ENCODE measurements at regions not wholly inside any gene's neighbourhood (a gene's known extent, or its start where the extent isn't known, plus 50 kb on each side); places are given as distances from the start of the nearest gene placed in this dataset.

DNA sequence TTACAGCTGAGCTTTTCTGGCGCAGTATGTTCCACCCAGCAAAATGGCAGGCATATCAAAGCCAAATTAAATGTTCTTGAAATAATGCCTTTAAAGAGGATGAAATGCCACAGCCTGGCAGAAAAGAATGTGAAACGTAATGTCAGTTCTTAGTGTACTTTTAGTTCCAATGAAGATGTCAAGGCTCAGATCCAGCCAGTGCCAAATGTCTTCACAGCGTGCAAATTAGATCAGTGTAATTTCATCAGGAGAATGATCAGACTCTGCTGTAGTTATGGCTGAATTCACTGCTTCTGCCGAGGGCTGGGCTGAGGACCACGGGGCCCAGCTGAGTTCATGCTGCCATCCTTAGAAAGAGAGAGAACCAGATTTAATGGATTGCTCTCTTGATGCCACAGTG lies 78.7 kb upstream of the ITGA4 start:
- TF ChIP-seq CTCF (IDR thresholded peaks at IDR 0.05) (no peak), POLR2A (IDR thresholded peaks at IDR 0.05) (no peak)

Measured in breast epithelium (tissue), 3 donors.